ENCODE measurements at regions not wholly inside any gene's neighbourhood (a gene's known extent, or its start where the extent isn't known, plus 50 kb on each side); places are given as distances from the start of the nearest gene placed in this dataset.

- Histone ChIP-seq H3K27me3 (no peaks in the 10 kb centered on the region), H3K27ac (no peak overlapping the region), H3K4me3 (ENCODE audit: low read depth in 1 of 2, low read length in 1 of 2) (no peak overlapping the region), H3K36me3 (no peaks in the 10 kb centered on the region), H3K4me1 (ENCODE audit: control insufficient read depth in 1 of 2, insufficient read depth in 1 of 2, low read depth in 1 of 2, low read length in 1 of 2) (no peaks in the 10 kb centered on the region), H3K9me3 (no peaks in the 10 kb centered on the region)
- TF ChIP-seq CTCF (IDR thresholded peaks at IDR 0.05) = no peak
Measured at GRCh38 chr7:153091477-153091876, 331.9 kb downstream of the ACTR3B start.

GRCh38 chr7:153097511-153098201, 338.1 kb downstream of the ACTR3B start:
- Histone ChIP-seq H3K27ac (no peak overlapping the region), H3K4me1 (ENCODE audit: control insufficient read depth in 1 of 2, insufficient read depth in 1 of 2, low read depth in 1 of 2, low read length in 1 of 2) (no peaks in the 10 kb centered on the region), H3K36me3 (no peaks in the 10 kb centered on the region), H3K4me3 (ENCODE audit: low read depth in 1 of 2, low read length in 1 of 2) (no peak overlapping the region), H3K9me3 (no peaks in the 10 kb centered on the region), H3K27me3 (no peaks in the 10 kb centered on the region)
- no peak for TF ChIP-seq CTCF (IDR thresholded peaks at IDR 0.05)

- H3K27me3 ChIP-seq = no peaks in the 10 kb centered on the region
- H3K36me3 ChIP-seq = no peaks in the 10 kb centered on the region
- H3K27ac ChIP-seq = no peak overlapping the region
- no peaks in the 10 kb centered on the region for H3K9me3 ChIP-seq
- TF ChIP-seq CTCF (IDR thresholded peaks at IDR 0.05) = no peak
- no peaks in the 10 kb centered on the region for H3K4me1 ChIP-seq (ENCODE audit: control insufficient read depth in 1 of 2, insufficient read depth in 1 of 2, low read depth in 1 of 2, low read length in 1 of 2)
- H3K4me3 ChIP-seq (ENCODE audit: low read depth in 1 of 2, low read length in 1 of 2) = no peak overlapping the region
Measured at GRCh38 chr7:153099235-153099634, 339.7 kb downstream of the ACTR3B start.

- Histone ChIP-seq H3K9me3 (no peaks in the 10 kb centered on the region), H3K27me3 (no peaks in the 10 kb centered on the region), H3K27ac (no peak overlapping the region), H3K36me3 (no peaks in the 10 kb centered on the region), H3K4me3 (ENCODE audit: low read depth in 1 of 2, low read length in 1 of 2) (no peak overlapping the region), H3K4me1 (ENCODE audit: control insufficient read depth in 1 of 2, insufficient read depth in 1 of 2, low read depth in 1 of 2, low read length in 1 of 2) (no peaks in the 10 kb centered on the region)
- TF ChIP-seq CTCF (IDR thresholded peaks at IDR 0.05) = no peak
Measured at GRCh38 chr7:153100691-153101237, 341.2 kb downstream of the ACTR3B start.

GRCh38 chr7:153103202-153103601, 343.6 kb downstream of the ACTR3B start:
- Histone ChIP-seq H3K27me3 (no peaks in the 10 kb centered on the region), H3K4me3 (ENCODE audit: low read depth in 1 of 2, low read length in 1 of 2) (no peak overlapping the region), H3K9me3 (no peaks in the 10 kb centered on the region), H3K4me1 (ENCODE audit: control insufficient read depth in 1 of 2, insufficient read depth in 1 of 2, low read depth in 1 of 2, low read length in 1 of 2) (no peaks in the 10 kb centered on the region), H3K36me3 (no peaks in the 10 kb centered on the region), H3K27ac (no peak overlapping the region)
- no peak for TF ChIP-seq CTCF (IDR thresholded peaks at IDR 0.05)

All from neutrophil (primary cell).